K562 (cell line): ENCODE measurements at regions not wholly inside any gene's neighbourhood (a gene's known extent, or its start where the extent isn't known, plus 50 kb on each side); places are given as distances from the start of the nearest gene placed in this dataset.

ENCODE experiments used
- ATAC-seq: fragments of 200-7000 bp; cut with Tn5 transposase; 3 replicates; pipeline ENCODE4 v1.9.1; 2020; ENCODE audit warnings: moderate library complexity
- BruUV-seq: library from RNA; stranded (reverse); fragments of 400-500 nt; replicated peaks from 2 replicates; lab custom pipeline; 2021; lab: Mats Ljungman, UMichigan
- CTCF ChIA-PET: fragments of 300-600 bp; formaldehyde crosslinking; extraction: SDS; loops from one replicate; lab custom pipeline; 2021; ENCODE audit warnings: low intra/inter-chr PET ratio; lab: Yijun Ruan, JAX
- POLR2A ChIA-PET: fragments of 300-600, 350-650 bp; sonication (Branson Sonifier 250); formaldehyde crosslinking; extraction: SDS; loops from one replicate; lab custom pipeline; 2021; ENCODE audit warnings: antibody characterized with exemption, inconsistent platforms; lab: Yijun Ruan, JAX
- DNase-seq, 4 experiments: peaks; one replicate each; pipeline versions ENCODE4 v3.0.0 to v3.0.0-alpha.2; 2011 to 2018; ENCODE audit warnings: low spot score in 3 of 4, mixed read lengths in 3 of 4; ENCODE audit errors: extremely low read depth in 1 of 4
- FAIRE-seq: peaks from 2 replicates; lab custom pipeline; 2011; peaks lifted over from hg19 to GRCh38; lab: Jason Lieb, UNC
- H2AFZ ChIP-seq: 2 replicates; pipeline ENCODE4 v1.6.0; 2011; ENCODE audit warnings: low read depth, low read length, control low read depth, inconsistent platforms
- H3K27ac ChIP-seq: fragments of 200-600 bp; 3 replicates; pipeline ENCODE4 v1.8.0; 2011; ENCODE audit warnings: low read depth, mild to moderate bottlenecking, control low read depth, inconsistent platforms, low read length, moderate library complexity, mixed read lengths; ENCODE audit errors: extremely low read depth
- H3K27me3 ChIP-seq, 2 experiments: fragments of 300-600 bp in 1 of 2; 2 replicates in 1 of 2; 3 replicates in 1 of 2; pipeline versions ENCODE4 v1.6.0 to v1.8.0; 2011; ENCODE audit warnings: inconsistent platforms in 2 of 2, low read length in 2 of 2, mild to moderate bottlenecking in 1 of 2, mixed read lengths in 1 of 2, moderate library complexity in 1 of 2; ENCODE audit not compliant: control insufficient read depth in 2 of 2, insufficient read depth in 2 of 2
- H3K36me3 ChIP-seq: fragments of 300-600 bp; 3 replicates; pipeline ENCODE4 v1.8.0; 2011; ENCODE audit warnings: mild to moderate bottlenecking, low read length, inconsistent platforms; ENCODE audit not compliant: control insufficient read depth, insufficient read depth
- H3K4me1 ChIP-seq, 2 experiments: fragments of 200-600 bp in 1 of 2; replicated peaks in 1 of 2; 2 replicates in 1 of 2; 3 replicates in 1 of 2; pipeline versions ENCODE4 v1.5.1 to v1.8.0; 2011; ENCODE audit warnings: inconsistent platforms in 2 of 2, low read length in 2 of 2, mild to moderate bottlenecking in 1 of 2, mixed read lengths in 1 of 2, moderate library complexity in 1 of 2; ENCODE audit not compliant: control insufficient read depth in 2 of 2, insufficient read depth in 2 of 2
- H3K4me2 ChIP-seq: 2 replicates; pipeline ENCODE4 v1.6.1; 2011; ENCODE audit warnings: low read length, control low read depth, inconsistent platforms, mixed read lengths; ENCODE audit not compliant: insufficient read depth
- H3K4me3 ChIP-seq: fragments of 200-600 bp; sonication (generic), shearing (Covaris generic); 2 replicates; pipeline ENCODE4 v1.5.1; 2016; ENCODE audit warnings: control low read depth, inconsistent platforms
- H3K79me2 ChIP-seq: fragments of 200-600 bp; 3 replicates; pipeline ENCODE4 v1.8.0; 2011; ENCODE audit warnings: low read length, inconsistent platforms; ENCODE audit not compliant: control insufficient read depth, insufficient read depth
- H3K9ac ChIP-seq, 2 experiments: 2 replicates each; pipeline versions ENCODE4 v1.6.0 to v1.6.1; 2011; ENCODE audit warnings: low read depth in 2 of 2, low read length in 2 of 2, control low read depth in 1 of 2, inconsistent platforms in 1 of 2, mild to moderate bottlenecking in 1 of 2, mixed read lengths in 1 of 2; ENCODE audit not compliant: insufficient read depth in 1 of 2
- H3K9me1 ChIP-seq: one replicate; pipeline ENCODE4 v1.6.0; 2011; ENCODE audit warnings: inconsistent platforms, mild to moderate bottlenecking, low read length, moderate library complexity; ENCODE audit not compliant: control insufficient read depth, insufficient read depth
- H3K9me3 ChIP-seq: replicated peaks from 2 replicates; pipeline ENCODE4 v1.5.1; 2011; ENCODE audit warnings: low read depth, low read length, inconsistent platforms; ENCODE audit not compliant: control insufficient read depth, insufficient read depth
- H4K20me1 ChIP-seq: replicated peaks from 2 replicates; pipeline ENCODE4 v1.6.1; 2011; ENCODE audit warnings: low read length, inconsistent platforms, mixed read lengths; ENCODE audit not compliant: control insufficient read depth, insufficient read depth
- ATF2 ChIP-seq: sonication (generic); formaldehyde crosslinking; IDR thresholded peaks from 2 replicates; pipeline ENCODE4 v1.8.1; 2022; ENCODE audit warnings: missing genetic modification reagents
- BMI1 ChIP-seq: fragments of 150-350 bp; IDR thresholded peaks from 2 replicates; pipeline ENCODE4 v1.6.1; 2014; ENCODE audit warnings: low read length
- CC2D1A ChIP-seq: fragments of 450-650 bp; IDR thresholded peaks from 2 replicates; pipeline ENCODE4 v1.6.1; 2017; ENCODE audit warnings: mild to moderate bottlenecking
- CXXC5 ChIP-seq: fragments of 250-450 bp; sonication (Bioruptor Pico); IDR thresholded peaks from 2 replicates; pipeline ENCODE4 v1.8.0; 2022; ENCODE audit warnings: inconsistent platforms, mild to moderate bottlenecking, moderate library complexity
- GTF2A2 ChIP-seq: IDR thresholded peaks from 2 replicates; pipeline ENCODE4 v1.6.1; 2016; ENCODE audit warnings: mild to moderate bottlenecking, missing genetic modification characterization, missing compliant biosample characterization
- HLTF ChIP-seq: fragments of 450-650 bp; IDR thresholded peaks from 2 replicates; pipeline ENCODE4 v1.6.1; 2016
- MAFF ChIP-seq: IDR thresholded peaks from 2 replicates; pipeline ENCODE4 v1.6.1; 2012; ENCODE audit warnings: low read length, improper control_type of control experiment
- RBBP5 ChIP-seq: fragments of 200-600 bp; sonication (generic); IDR thresholded peaks from 2 replicates; pipeline ENCODE4 v1.6.1; 2012; ENCODE audit warnings: borderline replicate concordance, mild to moderate bottlenecking, low read length, control low read depth, inconsistent platforms; ENCODE audit not compliant: insufficient read depth, poor library complexity, severe bottlenecking
- RBM34 ChIP-seq: fragments of 200-400 bp; formaldehyde crosslinking; IDR thresholded peaks from 2 replicates; pipeline ENCODE4 v1.6.1; 2018; ENCODE audit warnings: low read length, borderline replicate concordance; ENCODE audit not compliant: insufficient read depth
- SPI1 ChIP-seq: IDR thresholded peaks from 2 replicates; pipeline ENCODE4 v1.6.1; 2011; ENCODE audit warnings: low read depth, low read length, control low read depth, borderline replicate concordance
- TRIM24 ChIP-seq, 2 experiments: fragments of 450-650 bp; IDR thresholded peaks; 2 replicates each; pipeline ENCODE4 v1.6.1; 2016
- ZBTB9 ChIP-seq: fragments of 450-650 bp; formaldehyde crosslinking; IDR thresholded peaks from 2 replicates; pipeline ENCODE4 v1.4.0; 2020; ENCODE audit warnings: mild to moderate bottlenecking, moderate library complexity
- ZC3H11A ChIP-seq: IDR thresholded peaks from 2 replicates; pipeline ENCODE4 v1.6.1; 2012; ENCODE audit warnings: low read depth, low read length, improper control_type of control experiment
- ZFPM2 ChIP-seq: fragments of 250-450 bp; sonication (Bioruptor Pico); IDR thresholded peaks from 2 replicates; pipeline ENCODE4 v1.5.1; 2022; ENCODE audit warnings: mild to moderate bottlenecking
- ZNF175 ChIP-seq: fragments of 200-800 bp; sonication (Bioruptor generic); IDR thresholded peaks from 2 replicates; pipeline ENCODE4 v1.6.1; 2016; ENCODE audit warnings: low read depth, mild to moderate bottlenecking, missing genetic modification characterization, missing compliant biosample characterization
- ZNF232 ChIP-seq: sonication (generic); formaldehyde crosslinking; IDR thresholded peaks from 2 replicates; pipeline ENCODE4 v1.8.0; 2022; ENCODE audit warnings: mild to moderate bottlenecking, missing genetic modification reagents
- WGBS: fragments of 100-300 bp; shearing (Covaris generic); methylation state at CpG from one replicate; pipeline ENCODE4 v1.1.6; 2016; ENCODE audit warnings: low coverage, mixed read lengths; ENCODE audit not compliant: insufficient coverage; ENCODE audit errors: missing lambda C conversion rate; 5-methylcytosine and 5-hydroxymethylcytosine counted together
- in situ Hi-C: fragments of 300-500 bp; cut with MboI; formaldehyde crosslinking; loops from 4 replicates; pipeline ENCODE4 v1.15.0; 2018; ENCODE audit warnings: inconsistent platforms, mixed read lengths
- intact Hi-C: fragments of 100-400 bp; cut with micrococcal nuclease; formaldehyde crosslinking; loops from 2 replicates; pipeline ENCODE4 v1.14.2; 2022
- TF ChIP-seq, protein P1 (sequence below), 3 experiments: fragments of 200-800 bp in 1 of 3; fragments of 250-450 bp in 1 of 3; fragments of 450-650 bp in 1 of 3; sonication (Bioruptor Pico) in 1 of 3; sonication (Bioruptor generic) in 1 of 3; formaldehyde crosslinking in 1 of 3; IDR thresholded peaks; 2 replicates each; pipeline versions ENCODE4 v1.6.1 to v1.8.0; 2016 to 2022; ENCODE audit warnings: mild to moderate bottlenecking in 2 of 3, missing genetic modification characterization in 2 of 3, missing compliant biosample characterization in 1 of 3, moderate library complexity in 1 of 3

DNA sequence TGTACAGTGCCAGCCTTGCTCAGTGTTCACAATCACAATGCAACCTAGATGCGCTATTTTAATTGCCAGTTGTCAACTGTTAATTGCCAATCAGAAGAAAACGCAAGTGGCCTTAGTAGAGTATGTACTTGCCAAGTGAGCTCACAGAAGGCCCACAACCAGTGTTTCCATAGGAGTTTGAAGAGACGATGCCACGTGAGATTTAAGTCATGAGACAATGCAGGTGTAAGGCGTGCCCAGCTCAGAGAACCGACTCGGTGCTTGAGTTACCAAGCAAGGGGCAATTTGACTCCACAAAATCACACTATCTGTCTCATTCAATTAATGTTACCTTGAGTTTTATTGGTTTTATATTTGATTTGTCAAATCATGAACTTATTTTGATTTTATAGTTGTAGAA is 65.6 kb downstream of the TEX35 start (continued):
- TF ChIP-seq ATF2 (CRISPR knock-in tag) = no peak

- H3K27me3 ChIP-seq = peaks cover 2 to 4% of the 10 kb centered on the region in 2 experiments; a peak in 1 of 5 replicates
- H3K9ac ChIP-seq = no peak overlapping the region
- 0 out of 2 replicates have a peak, but pooled peaks cover 4% of the 10 kb centered on the region for H4K20me1 ChIP-seq
- ChIA-PET CTCF (no interaction called here), POLR2A (no interaction called here)
- no peak for DNase-seq
- no peak for FAIRE-seq
- no peaks in the 10 kb centered on the region for H3K4me1 ChIP-seq
- intact Hi-C loops = no loop called here
- H3K9me1 ChIP-seq = no peaks in the 10 kb centered on the region
- H3K27ac ChIP-seq = no peak overlapping the region
- H3K36me3 ChIP-seq = no peaks in the 10 kb centered on the region
- H3K4me2 ChIP-seq = no peak overlapping the region
- in situ Hi-C loops = no loop called here
- no TSS peak for BruUV-seq
- WGBS = 0% methylated on average over 4 of the region's 4 CpGs
- no peak overlapping the region for H2AFZ ChIP-seq
- H3K9me3 ChIP-seq = no peaks in the 10 kb centered on the region
- ATAC-seq = no peak
- no peaks in the 10 kb centered on the region for H3K79me2 ChIP-seq
- no peak overlapping the region for H3K4me3 ChIP-seq
- TF ChIP-seq ZC3H11A (no peak), HLTF (no peak), TRIM24 (IDR thresholded peaks at IDR 0.05) (no peak), ZNF175 (CRISPR knock-in tag) (no peak), RBBP5 (no peak), BMI1 (no peak), CXXC5 (CRISPR knock-in tag) (no peak), SPI1 (no peak), GTF2A2 (tag) (no peak), ZNF232 (CRISPR knock-in tag) (no peak), ZFPM2 (CRISPR knock-in tag) (no peak), ZBTB9 (CRISPR knock-in tag) (no peak), RBM34 (no peak), CC2D1A (no peak), MAFF (no peak)
- TF ChIP-seq, protein P1, sequence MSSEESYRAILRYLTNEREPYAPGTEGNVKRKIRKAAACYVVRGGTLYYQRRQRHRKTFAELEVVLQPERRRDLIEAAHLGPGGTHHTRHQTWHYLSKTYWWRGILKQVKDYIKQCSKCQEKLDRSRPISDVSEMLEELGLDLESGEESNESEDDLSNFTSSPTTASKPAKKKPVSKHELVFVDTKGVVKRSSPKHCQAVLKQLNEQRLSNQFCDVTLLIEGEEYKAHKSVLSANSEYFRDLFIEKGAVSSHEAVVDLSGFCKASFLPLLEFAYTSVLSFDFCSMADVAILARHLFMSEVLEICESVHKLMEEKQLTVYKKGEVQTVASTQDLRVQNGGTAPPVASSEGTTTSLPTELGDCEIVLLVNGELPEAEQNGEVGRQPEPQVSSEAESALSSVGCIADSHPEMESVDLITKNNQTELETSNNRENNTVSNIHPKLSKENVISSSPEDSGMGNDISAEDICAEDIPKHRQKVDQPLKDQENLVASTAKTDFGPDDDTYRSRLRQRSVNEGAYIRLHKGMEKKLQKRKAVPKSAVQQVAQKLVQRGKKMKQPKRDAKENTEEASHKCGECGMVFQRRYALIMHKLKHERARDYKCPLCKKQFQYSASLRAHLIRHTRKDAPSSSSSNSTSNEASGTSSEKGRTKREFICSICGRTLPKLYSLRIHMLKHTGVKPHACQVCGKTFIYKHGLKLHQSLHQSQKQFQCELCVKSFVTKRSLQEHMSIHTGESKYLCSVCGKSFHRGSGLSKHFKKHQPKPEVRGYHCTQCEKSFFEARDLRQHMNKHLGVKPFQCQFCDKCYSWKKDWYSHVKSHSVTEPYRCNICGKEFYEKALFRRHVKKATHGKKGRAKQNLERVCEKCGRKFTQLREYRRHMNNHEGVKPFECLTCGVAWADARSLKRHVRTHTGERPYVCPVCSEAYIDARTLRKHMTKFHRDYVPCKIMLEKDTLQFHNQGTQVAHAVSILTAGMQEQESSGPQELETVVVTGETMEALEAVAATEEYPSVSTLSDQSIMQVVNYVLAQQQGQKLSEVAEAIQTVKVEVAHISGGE (CRISPR knock-in tag; IDR thresholded peaks at IDR 0.05) = no peak
Observed at GRCh38 chr1:178579095-178579494, 66.2 kb downstream of the TEX35 start.
